ENCODE measurements at regions not wholly inside any gene's neighbourhood (a gene's known extent, or its start where the extent isn't known, plus 50 kb on each side); places are given as distances from the start of the nearest gene placed in this dataset.

DNA sequence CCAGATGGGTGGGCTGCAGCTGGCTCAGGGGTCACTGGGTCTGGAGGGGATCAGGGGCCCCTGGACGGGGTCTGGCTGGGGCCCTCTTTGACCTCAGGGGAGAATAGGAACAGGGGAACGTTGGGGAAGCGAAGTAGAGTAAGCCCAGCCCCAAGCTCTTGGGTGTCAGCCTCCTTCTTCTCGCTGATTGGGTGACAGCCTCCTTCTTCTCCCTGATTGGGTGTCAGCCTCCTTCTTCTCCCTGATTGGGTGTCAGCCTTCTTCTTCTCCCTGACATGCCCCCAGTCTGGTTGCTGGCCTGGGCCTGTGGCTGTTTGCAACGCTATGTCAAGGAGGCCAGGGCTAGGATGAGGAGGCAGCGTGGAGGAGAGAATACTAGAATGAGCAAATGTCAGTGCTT lies 76.7 kb upstream of the CASZ1 start:
- intact Hi-C loops (cut with DNase I) = no loop called here
- H3K27ac ChIP-seq = no peak overlapping the region
- H3K27me3 ChIP-seq = peaks cover 0 to 28% (median 20%) of the 10 kb centered on the region in 7 donors
- ATAC-seq (no peak), DNase-seq (no peak)
- WGBS, 2 donors = 78 to 80% methylated on average over 6 of the region's 6 CpGs
- no peaks in the 10 kb centered on the region for H3K9me3 ChIP-seq
- H3K4me3 ChIP-seq = no peak overlapping the region
- no peaks in the 10 kb centered on the region for H3K36me3 ChIP-seq
- TF ChIP-seq, protein P1, sequence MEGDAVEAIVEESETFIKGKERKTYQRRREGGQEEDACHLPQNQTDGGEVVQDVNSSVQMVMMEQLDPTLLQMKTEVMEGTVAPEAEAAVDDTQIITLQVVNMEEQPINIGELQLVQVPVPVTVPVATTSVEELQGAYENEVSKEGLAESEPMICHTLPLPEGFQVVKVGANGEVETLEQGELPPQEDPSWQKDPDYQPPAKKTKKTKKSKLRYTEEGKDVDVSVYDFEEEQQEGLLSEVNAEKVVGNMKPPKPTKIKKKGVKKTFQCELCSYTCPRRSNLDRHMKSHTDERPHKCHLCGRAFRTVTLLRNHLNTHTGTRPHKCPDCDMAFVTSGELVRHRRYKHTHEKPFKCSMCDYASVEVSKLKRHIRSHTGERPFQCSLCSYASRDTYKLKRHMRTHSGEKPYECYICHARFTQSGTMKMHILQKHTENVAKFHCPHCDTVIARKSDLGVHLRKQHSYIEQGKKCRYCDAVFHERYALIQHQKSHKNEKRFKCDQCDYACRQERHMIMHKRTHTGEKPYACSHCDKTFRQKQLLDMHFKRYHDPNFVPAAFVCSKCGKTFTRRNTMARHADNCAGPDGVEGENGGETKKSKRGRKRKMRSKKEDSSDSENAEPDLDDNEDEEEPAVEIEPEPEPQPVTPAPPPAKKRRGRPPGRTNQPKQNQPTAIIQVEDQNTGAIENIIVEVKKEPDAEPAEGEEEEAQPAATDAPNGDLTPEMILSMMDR (IDR thresholded peaks at IDR 0.05) = no peak
- no peaks in the 10 kb centered on the region for H3K4me1 ChIP-seq

DNA sequence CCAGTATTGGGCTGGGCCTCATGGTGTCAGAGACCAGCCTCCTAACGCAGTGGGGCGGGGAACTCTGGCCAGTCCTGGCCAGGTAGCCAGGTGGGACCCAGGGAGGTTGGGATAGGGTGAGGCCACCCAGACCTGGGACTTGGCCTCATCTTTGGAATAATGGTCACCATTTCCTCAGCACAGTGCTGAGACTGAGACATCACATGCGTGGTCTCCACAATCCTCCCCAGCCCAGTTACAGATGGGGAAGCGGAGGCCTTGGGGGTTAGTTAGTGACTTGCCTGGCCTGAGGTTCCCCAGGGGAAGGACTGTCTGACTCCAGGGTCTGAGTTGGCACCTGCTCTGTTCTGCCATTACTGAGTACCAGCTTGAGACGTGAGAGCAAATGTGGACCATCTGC lies 77.9 kb upstream of the CASZ1 start:
- peaks cover 0 to 17% (median 13%) of the 10 kb centered on the region in 7 donors for H3K27me3 ChIP-seq
- H3K9me3 ChIP-seq = no peaks in the 10 kb centered on the region
- H3K4me1 ChIP-seq = no peaks in the 10 kb centered on the region
- intact Hi-C loops (cut with DNase I) = no loop called here
- H3K27ac ChIP-seq = no peak overlapping the region
- H3K4me3 ChIP-seq = no peak overlapping the region
- no peak for ATAC-seq
- TF ChIP-seq, protein P1 (IDR thresholded peaks at IDR 0.05) = no peak
- H3K36me3 ChIP-seq = no peaks in the 10 kb centered on the region
- DNase-seq = no peak
- 89 to 91% methylated on average over 5 of the region's 5 CpGs for WGBS, 2 donors

DNA sequence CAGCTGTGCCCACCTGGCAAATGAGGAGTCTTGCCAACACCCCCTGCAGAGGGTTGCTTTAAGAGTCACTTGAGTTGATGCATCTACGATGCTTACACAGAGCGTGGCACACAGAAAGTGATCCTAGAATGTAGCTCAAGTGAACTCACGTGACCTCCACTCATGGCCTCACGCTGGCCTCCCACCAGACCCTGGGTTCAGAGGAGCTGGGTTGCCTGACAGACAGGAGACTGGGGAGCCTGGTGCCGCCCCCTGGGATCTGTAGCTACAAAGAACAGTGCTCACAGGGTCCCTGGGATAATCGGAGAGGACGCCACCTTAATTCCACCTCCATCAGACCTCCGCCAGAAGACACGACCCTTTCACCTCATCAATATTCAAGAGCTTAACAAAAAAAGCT lies 81.4 kb upstream of the CASZ1 start:
- ATAC-seq (no peak), DNase-seq (no peak)
- Histone ChIP-seq H3K36me3 (no peaks in the 10 kb centered on the region), H3K27me3 (peaks cover 0 to 35% (median 5%) of the 10 kb centered on the region in 7 donors), H3K4me3 (no peak overlapping the region), H3K9me3 (no peaks in the 10 kb centered on the region), H3K4me1 (no peaks in the 10 kb centered on the region), H3K27ac (no peak overlapping the region)
- intact Hi-C loops (cut with DNase I) = no loop called here
- 74 to 80% methylated on average over 9 of the region's 9 CpGs for WGBS, 2 donors
- TF ChIP-seq, protein P1 (IDR thresholded peaks at IDR 0.05) = no peak

DNA sequence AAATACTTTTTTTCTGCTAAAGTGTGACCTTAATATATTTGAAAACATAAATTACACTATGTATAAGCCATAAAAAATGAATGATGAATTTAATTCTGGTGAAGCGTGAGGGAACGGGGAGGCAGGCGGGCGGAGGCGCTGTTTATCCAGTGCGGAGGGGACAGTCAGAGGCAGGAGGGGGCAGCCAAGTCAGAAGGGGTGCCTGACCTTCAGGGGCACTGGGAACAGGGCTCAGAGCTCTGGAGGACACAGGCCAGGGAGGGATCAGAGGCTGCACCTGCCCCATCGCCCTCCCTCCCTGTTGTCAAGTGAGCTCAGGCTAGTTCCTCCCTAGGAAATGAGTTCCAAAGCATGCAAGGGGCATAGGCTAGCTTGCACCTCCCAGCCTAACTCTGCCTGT lies 82.0 kb upstream of the CASZ1 start:
- intact Hi-C loops (cut with DNase I) = no loop called here
- Histone ChIP-seq H3K4me3 (no peak overlapping the region), H3K9me3 (no peaks in the 10 kb centered on the region), H3K27me3 (peaks cover 0 to 36% (median 4%) of the 10 kb centered on the region in 7 donors), H3K27ac (no peak overlapping the region), H3K36me3 (no peaks in the 10 kb centered on the region), H3K4me1 (no peaks in the 10 kb centered on the region)
- DNase-seq = no peak
- TF ChIP-seq, protein P1 (IDR thresholded peaks at IDR 0.05) = no peak
- WGBS, 2 donors = 80 to 88% methylated on average over 7 of the region's 7 CpGs
- ATAC-seq = no peak
